Transverse colon (tissue), 4 donors: ENCODE measurements at regions not wholly inside any gene's neighbourhood (a gene's known extent, or its start where the extent isn't known, plus 50 kb on each side); places are given as distances from the start of the nearest gene placed in this dataset.

Experiments used
- DNase-seq: peaks from one replicate; pipeline ENCODE4 v3.0.0-alpha.2; 2019
- H3K27ac ChIP-seq, 4 donors: fragments of 200-600 bp; sonication (generic); 2 replicates each; pipeline ENCODE4 v1.5.1; 2016 to 2018; ENCODE audit warnings: inconsistent platforms in 4 of 4
- H3K27me3 ChIP-seq: fragments of 200-600 bp; sonication (generic); 2 replicates; pipeline ENCODE4 v1.5.1; 2017; ENCODE audit warnings: inconsistent platforms
- H3K36me3 ChIP-seq, 4 donors: fragments of 200-600 bp; sonication (generic); 2 replicates each; pipeline ENCODE4 v1.5.1; 2017 to 2019; ENCODE audit warnings: inconsistent platforms in 4 of 4
- H3K4me1 ChIP-seq, 4 donors: fragments of 200-600 bp; sonication (generic); 2 replicates each; pipeline ENCODE4 v1.5.1; 2017 to 2020; ENCODE audit warnings: inconsistent platforms in 4 of 4
- H3K4me3 ChIP-seq, 4 donors: fragments of 200-600 bp; sonication (generic); 1 replicate in 1 of 4; 2 replicates in 3 of 4; pipeline versions ENCODE4 v1.5.1 to v1.6.1; 2017 to 2019; ENCODE audit warnings: inconsistent platforms in 4 of 4
- H3K9me3 ChIP-seq, 2 donors: fragments of 200-600 bp; sonication (generic); 2 replicates each; pipeline ENCODE4 v1.5.1; 2017 to 2019; ENCODE audit warnings: inconsistent platforms in 2 of 2
- CTCF ChIP-seq, 5 experiments: fragments of 200-600 bp in 3 of 5; fragments of 450-650 bp in 2 of 5; sonication (generic) in 3 of 5; IDR thresholded peaks; 1 replicate in 2 of 5; 2 replicates in 3 of 5; pipeline ENCODE4 v1.5.1; 2016 to 2017; ENCODE audit warnings: antibody characterized with exemption in 5 of 5, inconsistent platforms in 3 of 5, mild to moderate bottlenecking in 2 of 5, moderate library complexity in 1 of 5
- EP300 ChIP-seq: sonication (generic); formaldehyde crosslinking; IDR thresholded peaks from one replicate; pipeline ENCODE4 v1.6.1; 2017; ENCODE audit warnings: antibody characterized with exemption, low read depth
- POLR2A ChIP-seq: fragments of 450-650 bp; IDR thresholded peaks from one replicate; pipeline ENCODE4 v1.6.1; 2016; ENCODE audit warnings: antibody characterized with exemption, mild to moderate bottlenecking, moderate library complexity
- POLR2AphosphoS5 ChIP-seq, 3 donors: sonication (generic); formaldehyde crosslinking; IDR thresholded peaks; one replicate each; pipeline ENCODE4 v1.6.1; 2016; ENCODE audit warnings: antibody characterized with exemption in 3 of 3
- WGBS, 2 donors: methylation state at CpG; one replicate each; pipeline ENCODE4 v1.1.5; 2018; ENCODE audit warnings: low coverage in 1 of 2; 5-methylcytosine and 5-hydroxymethylcytosine counted together
- in situ Hi-C, 4 donors: fragments of 200-750 bp; cut with MboI; loops; one replicate each; pipeline versions ENCODE4 v1.15.0 to v1.15.1; 2017; ENCODE audit warnings: low sequenced_read_pairs in 3 of 4, low pct_ligation_motif_present in 1 of 4, low pct_unique_long_range_greater_than_20kb in 1 of 4
- intact Hi-C: fragments of 100-400 bp; cut with DNase I; formaldehyde crosslinking; loops from one replicate; pipeline ENCODE4 v1.15.1; 2023; ENCODE audit warnings: low total_unique reads

- Histone ChIP-seq H3K27ac (no peak overlapping the region), H3K4me3 (no peak overlapping the region), H3K27me3 (no peaks in the 10 kb centered on the region), H3K36me3 (no peaks in the 10 kb centered on the region), H3K9me3 (no peaks in the 10 kb centered on the region), H3K4me1 (no peaks in the 10 kb centered on the region)
- 58% methylated on average over 3 of the region's 3 CpGs; no CpG with 5 or more reads in 1 of the 2 donors for WGBS, 2 donors
- in situ Hi-C loops (no loop called here), intact Hi-C loops (no loop called here)
- DNase-seq: no peak
- TF ChIP-seq POLR2AphosphoS5 (IDR thresholded peaks at IDR 0.05): no peak
- TF ChIP-seq POLR2A: no peak
- TF ChIP-seq EP300: no peak
- no peak for TF ChIP-seq CTCF (IDR thresholded peaks at IDR 0.05)
Measured at GRCh38 chr2:129654331-129654730, 325.1 kb upstream of the RAB6C start.

GRCh38 chr2:129656081-129656598 lies 323.3 kb upstream of the RAB6C start:
- Histone ChIP-seq H3K9me3 (no peaks in the 10 kb centered on the region), H3K4me3 (no peak overlapping the region), H3K27me3 (no peaks in the 10 kb centered on the region), H3K36me3 (no peaks in the 10 kb centered on the region), H3K27ac (no peak overlapping the region), H3K4me1 (no peaks in the 10 kb centered on the region)
- intact Hi-C loops: no loop called here
- no peak for DNase-seq
- in situ Hi-C loops: no loop called here
- TF ChIP-seq CTCF (IDR thresholded peaks at IDR 0.05): no peak
- TF ChIP-seq POLR2A: no peak
- no peak for TF ChIP-seq EP300
- no peak for TF ChIP-seq POLR2AphosphoS5 (IDR thresholded peaks at IDR 0.05)
- 55 to 57% methylated on average over 6 of the region's 6 CpGs for WGBS, 2 donors

DNA sequence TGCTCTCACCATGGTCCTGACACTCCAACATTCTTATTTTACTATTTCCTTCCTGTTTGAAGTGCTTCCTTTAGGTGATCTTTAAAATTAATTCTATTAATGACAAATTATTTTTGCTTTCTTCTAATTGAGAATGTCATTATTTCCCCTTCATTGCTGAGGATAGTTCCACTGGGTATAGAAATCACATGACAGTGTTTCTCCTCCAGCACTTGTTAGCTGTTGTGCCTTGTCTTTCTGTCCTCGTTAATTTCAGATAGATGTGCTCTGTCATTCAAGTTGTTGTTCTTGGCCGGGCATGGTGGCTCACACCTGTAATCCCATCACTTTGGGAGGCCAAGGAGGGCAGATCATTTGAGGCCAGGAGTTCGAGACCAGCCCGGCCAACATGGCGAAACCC lies 321.0 kb upstream of the RAB6C start:
- H3K4me1 ChIP-seq: no peaks in the 10 kb centered on the region
- H3K4me3 ChIP-seq: no peak overlapping the region
- H3K27ac ChIP-seq: no peak overlapping the region
- in situ Hi-C loops (no loop called here), intact Hi-C loops (no loop called here)
- no peaks in the 10 kb centered on the region for H3K36me3 ChIP-seq
- no peak for TF ChIP-seq POLR2AphosphoS5 (IDR thresholded peaks at IDR 0.05)
- no peak for TF ChIP-seq POLR2A
- TF ChIP-seq EP300: no peak
- no peak for TF ChIP-seq CTCF (IDR thresholded peaks at IDR 0.05)
- 90 to 100% methylated on average over 1 to 5 of the region's 5 CpGs for WGBS, 2 donors
- H3K9me3 ChIP-seq: no peaks in the 10 kb centered on the region
- no peaks in the 10 kb centered on the region for H3K27me3 ChIP-seq
- DNase-seq: no peak

DNA sequence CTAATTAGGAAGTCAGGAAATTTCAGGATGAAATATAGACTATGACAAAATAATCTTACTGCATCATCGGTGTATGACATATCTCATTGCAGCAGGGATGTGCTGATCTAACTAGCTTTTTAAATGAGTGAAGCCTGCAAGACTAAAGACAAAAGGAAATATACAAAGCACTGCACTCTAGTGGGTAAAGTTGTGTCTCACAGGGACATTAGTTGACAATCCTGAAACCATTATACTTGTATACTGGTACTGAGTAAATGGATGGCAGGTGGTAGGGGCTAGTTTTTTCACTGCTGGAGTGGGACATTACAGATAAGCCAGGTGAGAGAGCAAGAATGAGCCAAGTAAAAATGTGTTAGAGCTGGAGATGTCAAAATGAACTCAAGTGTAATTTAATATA lies 317.5 kb upstream of the RAB6C start:
- TF ChIP-seq EP300 (no peak), POLR2AphosphoS5 (IDR thresholded peaks at IDR 0.05) (no peak), CTCF (IDR thresholded peaks at IDR 0.05) (no peak), POLR2A (no peak)
- Histone ChIP-seq H3K27me3 (no peaks in the 10 kb centered on the region), H3K27ac (no peak overlapping the region), H3K36me3 (no peaks in the 10 kb centered on the region), H3K9me3 (no peaks in the 10 kb centered on the region), H3K4me1 (no peaks in the 10 kb centered on the region), H3K4me3 (no peak overlapping the region)
- intact Hi-C loops: no loop called here
- DNase-seq: no peak
- in situ Hi-C loops: no loop called here
- WGBS, 2 donors: 83 to 100% methylated on average over 1 of the region's 1 CpG
